ENCODE measurements at regions not wholly inside any gene's neighbourhood (a gene's known extent, or its start where the extent isn't known, plus 50 kb on each side); places are given as distances from the start of the nearest gene placed in this dataset.

- peaks cover 47% of the 10 kb centered on the region for H3K4me1 ChIP-seq (ENCODE audit: control insufficient read depth, insufficient read depth, low read depth, low read length)
- H3K9ac ChIP-seq (ENCODE audit: low read length) = no peak overlapping the region
- peak overlapping the region; percentile 19 for H2BK15ac ChIP-seq (ENCODE audit: low read depth, poor library complexity, severe bottlenecking)
- H4K91ac ChIP-seq (ENCODE audit: low read length) = peak overlapping the region; percentile 27
- no peak overlapping the region for H3K18ac ChIP-seq (ENCODE audit: low read depth in 1 of 2, low read length in 2 of 2)
- H4K8ac ChIP-seq (ENCODE audit: low read length) = no peak overlapping the region
- no peak overlapping the region for H3K4me2 ChIP-seq (ENCODE audit: low read length, poor library complexity, severe bottlenecking)
- H3K14ac ChIP-seq (ENCODE audit: low read length in 2 of 2) = no peak overlapping the region
- H3K27me3 ChIP-seq (ENCODE audit: control insufficient read depth in 1 of 2, insufficient read depth in 1 of 2, low read length in 2 of 2) = peaks cover 0 to 71% of the 10 kb centered on the region in 2 experiments
- H3K4me3 ChIP-seq (ENCODE audit: insufficient read depth in 1 of 2, low read depth in 1 of 2, low read length in 2 of 2) = no peak overlapping the region
- DNase-seq = no peak
- no peak overlapping the region for H3K23ac ChIP-seq (ENCODE audit: low read length in 2 of 2)
- H3K79me1 ChIP-seq (replicated peaks; ENCODE audit: low read length, poor library complexity, severe bottlenecking) = no peaks in the 10 kb centered on the region
- peak overlapping the region; percentile 22 for H2BK5ac ChIP-seq (ENCODE audit: low read depth, low read length, poor library complexity, severe bottlenecking)
- H2BK12ac ChIP-seq (ENCODE audit: low read length in 2 of 2) = peak overlapping the region in 1 of 2 experiments; percentile 4
- H2AK5ac ChIP-seq (ENCODE audit: low read length, severe bottlenecking) = peak overlapping the region; percentile 36
- no peaks in the 10 kb centered on the region for H3K36me3 ChIP-seq (ENCODE audit: control insufficient read depth in 1 of 2, insufficient read depth in 2 of 2, low read depth in 1 of 2, low read length in 2 of 2)
- 76% methylated on average over 9 of the region's 9 CpGs for WGBS
- peak overlapping the region in 1 of 2 experiments; percentile 20 for H3K4ac ChIP-seq (ENCODE audit: low read depth in 1 of 2, low read length in 2 of 2)
- H2BK120ac ChIP-seq (ENCODE audit: low read depth, low read length) = peak overlapping the region; percentile 23
- H2AFZ ChIP-seq (ENCODE audit: low read depth, low read length) = no peak overlapping the region
- no peak overlapping the region for H3K27ac ChIP-seq (ENCODE audit: low read length, poor library complexity, severe bottlenecking)
- H3K9me3 ChIP-seq (ENCODE audit: control insufficient read depth, low read length) = peaks cover 7% of the 10 kb centered on the region
These were observed 487.2 kb downstream of the MN1 start for GRCh38 chr22:27314276-27314807.

GRCh38 chr22:27315833-27316232 lies 485.7 kb downstream of the MN1 start:
- Histone ChIP-seq H3K27me3 (ENCODE audit: control insufficient read depth in 1 of 2, insufficient read depth in 1 of 2, low read length in 2 of 2) (peaks cover 0 to 63% of the 10 kb centered on the region in 2 experiments), H3K23ac (ENCODE audit: low read length in 2 of 2) (no peak overlapping the region), H3K36me3 (ENCODE audit: control insufficient read depth in 1 of 2, insufficient read depth in 2 of 2, low read depth in 1 of 2, low read length in 2 of 2) (no peaks in the 10 kb centered on the region), H3K79me1 (replicated peaks; ENCODE audit: low read length, poor library complexity, severe bottlenecking) (no peaks in the 10 kb centered on the region), H3K9ac (ENCODE audit: low read length) (no peak overlapping the region), H3K18ac (ENCODE audit: low read depth in 1 of 2, low read length in 2 of 2) (no peak overlapping the region), H2BK120ac (ENCODE audit: low read depth, low read length) (no peak overlapping the region), H2BK12ac (ENCODE audit: low read length in 2 of 2) (peak overlapping the region; percentile 9 to 21), H2BK5ac (ENCODE audit: low read depth, low read length, poor library complexity, severe bottlenecking) (no peak overlapping the region), H3K4me3 (ENCODE audit: insufficient read depth in 1 of 2, low read depth in 1 of 2, low read length in 2 of 2) (no peak overlapping the region), H4K91ac (ENCODE audit: low read length) (no peak overlapping the region), H3K27ac (ENCODE audit: low read length, poor library complexity, severe bottlenecking) (no peak overlapping the region), H3K4me1 (ENCODE audit: control insufficient read depth, insufficient read depth, low read depth, low read length) (peaks cover 42% of the 10 kb centered on the region), H2AK5ac (ENCODE audit: low read length, severe bottlenecking) (no peak overlapping the region), H3K4ac (ENCODE audit: low read depth in 1 of 2, low read length in 2 of 2) (no peak overlapping the region), H3K4me2 (ENCODE audit: low read length, poor library complexity, severe bottlenecking) (no peak overlapping the region), H2BK15ac (ENCODE audit: low read depth, poor library complexity, severe bottlenecking) (no peak overlapping the region), H3K9me3 (ENCODE audit: control insufficient read depth, low read length) (peaks cover 9% of the 10 kb centered on the region), H2AFZ (ENCODE audit: low read depth, low read length) (no peak overlapping the region), H3K14ac (ENCODE audit: low read length in 2 of 2) (no peak overlapping the region), H4K8ac (ENCODE audit: low read length) (no peak overlapping the region)
- no peak for DNase-seq
- 93% methylated on average over 4 of the region's 4 CpGs for WGBS

DNA sequence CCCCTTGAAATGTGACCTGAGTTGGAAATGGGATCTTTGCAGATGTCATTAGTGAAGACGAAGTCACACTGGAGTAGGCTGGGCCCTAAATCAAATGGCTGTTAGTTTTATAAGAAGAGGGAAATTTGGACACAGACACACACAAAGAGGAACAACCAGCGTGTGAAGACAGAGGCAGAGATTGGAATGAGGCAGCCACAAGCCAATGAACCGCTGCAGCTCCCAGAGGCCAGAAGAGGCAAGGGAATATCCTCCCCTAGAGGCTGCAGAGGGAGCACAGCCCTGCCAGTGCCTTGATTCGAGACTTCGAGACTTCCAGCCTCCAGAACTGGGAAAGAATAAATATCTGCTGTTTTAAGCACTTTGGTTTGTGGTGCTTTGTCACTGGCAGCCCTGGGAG lies 484.5 kb downstream of the MN1 start:
- no peak overlapping the region for H3K14ac ChIP-seq (ENCODE audit: low read length in 2 of 2)
- no peak overlapping the region for H2BK120ac ChIP-seq (ENCODE audit: low read depth, low read length)
- H3K23ac ChIP-seq (ENCODE audit: low read length in 2 of 2) = no peak overlapping the region
- no peak overlapping the region for H3K27ac ChIP-seq (ENCODE audit: low read length, poor library complexity, severe bottlenecking)
- no peaks in the 10 kb centered on the region for H3K36me3 ChIP-seq (ENCODE audit: control insufficient read depth in 1 of 2, insufficient read depth in 2 of 2, low read depth in 1 of 2, low read length in 2 of 2)
- no peak overlapping the region for H4K8ac ChIP-seq (ENCODE audit: low read length)
- H4K91ac ChIP-seq (ENCODE audit: low read length) = no peak overlapping the region
- peaks cover 0 to 60% of the 10 kb centered on the region in 2 experiments for H3K27me3 ChIP-seq (ENCODE audit: control insufficient read depth in 1 of 2, insufficient read depth in 1 of 2, low read length in 2 of 2)
- no peak overlapping the region for H2AFZ ChIP-seq (ENCODE audit: low read depth, low read length)
- WGBS = 56% methylated on average over 5 of the region's 5 CpGs
- H3K9me3 ChIP-seq (ENCODE audit: control insufficient read depth, low read length) = peaks cover 9% of the 10 kb centered on the region
- H2BK12ac ChIP-seq (ENCODE audit: low read length in 2 of 2) = no peak overlapping the region
- H2BK5ac ChIP-seq (ENCODE audit: low read depth, low read length, poor library complexity, severe bottlenecking) = no peak overlapping the region
- peak; percentile 62 for DNase-seq
- H3K9ac ChIP-seq (ENCODE audit: low read length) = no peak overlapping the region
- H3K4me1 ChIP-seq (ENCODE audit: control insufficient read depth, insufficient read depth, low read depth, low read length) = peaks cover 31% of the 10 kb centered on the region
- no peak overlapping the region for H2AK5ac ChIP-seq (ENCODE audit: low read length, severe bottlenecking)
- no peak overlapping the region for H3K4me3 ChIP-seq (ENCODE audit: insufficient read depth in 1 of 2, low read depth in 1 of 2, low read length in 2 of 2)
- H2BK15ac ChIP-seq (ENCODE audit: low read depth, poor library complexity, severe bottlenecking) = peak overlapping the region; percentile 4
- H3K4me2 ChIP-seq (ENCODE audit: low read length, poor library complexity, severe bottlenecking) = no peak overlapping the region
- no peak overlapping the region for H3K4ac ChIP-seq (ENCODE audit: low read depth in 1 of 2, low read length in 2 of 2)
- H3K18ac ChIP-seq (ENCODE audit: low read depth in 1 of 2, low read length in 2 of 2) = peak overlapping the region in 1 of 2 experiments; percentile 75
- H3K79me1 ChIP-seq (replicated peaks; ENCODE audit: low read length, poor library complexity, severe bottlenecking) = no peaks in the 10 kb centered on the region

- Histone ChIP-seq H2BK12ac (ENCODE audit: low read length in 2 of 2) (peak overlapping the region in 1 of 2 experiments; percentile 47), H3K14ac (ENCODE audit: low read length in 2 of 2) (no peak overlapping the region), H2AFZ (ENCODE audit: low read depth, low read length) (no peak overlapping the region), H3K23ac (ENCODE audit: low read length in 2 of 2) (no peak overlapping the region), H4K8ac (ENCODE audit: low read length) (peak overlapping the region; percentile 16), H3K4me1 (ENCODE audit: control insufficient read depth, insufficient read depth, low read depth, low read length) (peaks cover 23% of the 10 kb centered on the region), H3K18ac (ENCODE audit: low read depth in 1 of 2, low read length in 2 of 2) (peak overlapping the region; percentile 38 to 75), H2BK120ac (ENCODE audit: low read depth, low read length) (peak overlapping the region; percentile 36), H3K4me2 (ENCODE audit: low read length, poor library complexity, severe bottlenecking) (peak overlapping the region; percentile 17), H3K4me3 (ENCODE audit: insufficient read depth in 1 of 2, low read depth in 1 of 2, low read length in 2 of 2) (no peak overlapping the region), H3K9me3 (ENCODE audit: control insufficient read depth, low read length) (peaks cover 9% of the 10 kb centered on the region), H2BK5ac (ENCODE audit: low read depth, low read length, poor library complexity, severe bottlenecking) (no peak overlapping the region), H3K27ac (ENCODE audit: low read length, poor library complexity, severe bottlenecking) (peak overlapping the region; percentile 62), H3K9ac (ENCODE audit: low read length) (no peak overlapping the region), H3K4ac (ENCODE audit: low read depth in 1 of 2, low read length in 2 of 2) (no peak overlapping the region), H3K27me3 (ENCODE audit: control insufficient read depth in 1 of 2, insufficient read depth in 1 of 2, low read length in 2 of 2) (peaks cover 5 to 60% of the 10 kb centered on the region in 2 experiments), H2AK5ac (ENCODE audit: low read length, severe bottlenecking) (no peak overlapping the region), H3K79me1 (replicated peaks; ENCODE audit: low read length, poor library complexity, severe bottlenecking) (no peaks in the 10 kb centered on the region), H3K36me3 (ENCODE audit: control insufficient read depth in 1 of 2, insufficient read depth in 2 of 2, low read depth in 1 of 2, low read length in 2 of 2) (no peaks in the 10 kb centered on the region), H2BK15ac (ENCODE audit: low read depth, poor library complexity, severe bottlenecking) (no peak overlapping the region), H4K91ac (ENCODE audit: low read length) (no peak overlapping the region)
- peak; percentile 72 for DNase-seq
- 72% methylated on average over 11 of the region's 15 CpGs for WGBS
These were observed 483.6 kb downstream of the MN1 start for GRCh38 chr22:27317971-27318428.
